Neural crest cell (in vitro differentiated cells): ENCODE measurements at regions not wholly inside any gene's neighbourhood (a gene's known extent, or its start where the extent isn't known, plus 50 kb on each side); places are given as distances from the start of the nearest gene placed in this dataset.

Experiments used
- DNase-seq: peaks from one replicate; pipeline ENCODE4 v3.0.0; 2021; ENCODE audit warnings: low read depth, mixed read lengths, low spot score
- H3K27ac Mint-ChIP-seq: one replicate; pipeline ENCODE4 v1.8.0; 2021; ENCODE audit warnings: mild to moderate bottlenecking, mixed read lengths; ENCODE audit not compliant: unreplicated experiment
- H3K27me3 Mint-ChIP-seq: 2 replicates; pipeline ENCODE4 v1.8.0; 2021; ENCODE audit warnings: low read depth, mild to moderate bottlenecking, mixed read lengths
- H3K36me3 Mint-ChIP-seq: 2 replicates; pipeline ENCODE4 v1.8.0; 2021; ENCODE audit warnings: low read depth, mild to moderate bottlenecking, mixed read lengths
- H3K4me1 Mint-ChIP-seq: 2 replicates; pipeline ENCODE4 v1.8.0; 2021; ENCODE audit warnings: mixed read lengths
- H3K4me3 Mint-ChIP-seq: one replicate; pipeline ENCODE4 v1.8.0; 2021; ENCODE audit warnings: mild to moderate bottlenecking, mixed read lengths
- H3K9me3 Mint-ChIP-seq: 2 replicates; pipeline ENCODE4 v1.8.0; 2021; ENCODE audit warnings: mixed read lengths
- TF ChIP-seq, protein P1 (sequence below): fragments of 200-600 bp; sonication (generic); conservative IDR thresholded peaks from 2 replicates; pipeline ENCODE4 v1.5.0; 2021; ENCODE audit warnings: antibody characterized with exemption, mild to moderate bottlenecking

DNA sequence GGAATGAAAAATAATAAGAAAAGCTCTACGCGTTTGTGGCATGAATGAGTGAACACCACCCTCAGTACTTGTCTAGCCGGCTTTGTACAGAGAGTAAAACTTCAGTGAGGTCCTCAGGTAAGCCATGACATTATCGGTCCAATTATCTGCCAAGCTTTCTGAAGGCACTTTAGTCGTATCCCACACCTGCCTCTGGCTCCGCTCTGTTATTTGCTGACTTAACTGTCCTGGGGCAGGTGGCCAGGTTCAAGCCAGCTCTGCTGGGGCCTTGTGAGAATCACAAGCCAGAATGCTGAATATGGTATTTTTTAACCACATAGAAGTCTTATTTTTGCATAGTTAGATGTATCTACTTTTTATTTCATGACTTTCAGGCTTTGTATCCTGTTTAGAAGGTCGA lies 66.0 kb upstream of the FHIP2A start:
- TF ChIP-seq, protein P1, sequence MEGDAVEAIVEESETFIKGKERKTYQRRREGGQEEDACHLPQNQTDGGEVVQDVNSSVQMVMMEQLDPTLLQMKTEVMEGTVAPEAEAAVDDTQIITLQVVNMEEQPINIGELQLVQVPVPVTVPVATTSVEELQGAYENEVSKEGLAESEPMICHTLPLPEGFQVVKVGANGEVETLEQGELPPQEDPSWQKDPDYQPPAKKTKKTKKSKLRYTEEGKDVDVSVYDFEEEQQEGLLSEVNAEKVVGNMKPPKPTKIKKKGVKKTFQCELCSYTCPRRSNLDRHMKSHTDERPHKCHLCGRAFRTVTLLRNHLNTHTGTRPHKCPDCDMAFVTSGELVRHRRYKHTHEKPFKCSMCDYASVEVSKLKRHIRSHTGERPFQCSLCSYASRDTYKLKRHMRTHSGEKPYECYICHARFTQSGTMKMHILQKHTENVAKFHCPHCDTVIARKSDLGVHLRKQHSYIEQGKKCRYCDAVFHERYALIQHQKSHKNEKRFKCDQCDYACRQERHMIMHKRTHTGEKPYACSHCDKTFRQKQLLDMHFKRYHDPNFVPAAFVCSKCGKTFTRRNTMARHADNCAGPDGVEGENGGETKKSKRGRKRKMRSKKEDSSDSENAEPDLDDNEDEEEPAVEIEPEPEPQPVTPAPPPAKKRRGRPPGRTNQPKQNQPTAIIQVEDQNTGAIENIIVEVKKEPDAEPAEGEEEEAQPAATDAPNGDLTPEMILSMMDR, result no peak
- H3K4me3 Mint-ChIP-seq, result no peak overlapping the region
- no peaks in the 10 kb centered on the region for H3K4me1 Mint-ChIP-seq

DNA sequence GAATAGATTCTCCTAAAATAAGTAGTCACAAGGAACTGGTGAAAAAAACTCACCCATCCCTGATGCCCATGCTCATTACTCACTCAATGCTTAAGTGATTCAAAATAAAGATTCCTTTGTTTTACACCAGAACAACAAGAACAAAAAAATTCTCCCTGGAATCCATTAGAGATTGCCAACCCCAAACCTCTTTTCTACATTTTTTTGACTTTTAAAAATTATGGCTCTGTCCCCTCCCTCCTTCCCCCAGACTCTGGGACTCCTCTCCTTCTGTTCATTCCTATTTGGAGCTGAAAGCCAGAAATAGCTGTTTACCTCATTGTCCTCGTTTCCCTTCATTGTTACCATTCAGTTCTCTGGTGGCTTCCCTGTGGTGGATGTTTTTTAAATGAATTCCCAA lies 63.2 kb upstream of the FHIP2A start:
- Mint-ChIP-seq H3K27me3 (peaks cover 14% of the 10 kb centered on the region), H3K27ac (no peak overlapping the region), H3K9me3 (no peaks in the 10 kb centered on the region), H3K36me3 (no peaks in the 10 kb centered on the region), H3K4me3 (no peak overlapping the region), H3K4me1 (no peaks in the 10 kb centered on the region)
- TF ChIP-seq, protein P1, result no peak
- no peak for DNase-seq

More for the DNA sequence above, 66.0 kb upstream of the FHIP2A start:
- Mint-ChIP-seq H3K27me3 (peaks cover 2% of the 10 kb centered on the region), H3K36me3 (no peaks in the 10 kb centered on the region), H3K27ac (no peak overlapping the region), H3K9me3 (peaks cover 5% of the 10 kb centered on the region)
- DNase-seq, result no peak

DNA sequence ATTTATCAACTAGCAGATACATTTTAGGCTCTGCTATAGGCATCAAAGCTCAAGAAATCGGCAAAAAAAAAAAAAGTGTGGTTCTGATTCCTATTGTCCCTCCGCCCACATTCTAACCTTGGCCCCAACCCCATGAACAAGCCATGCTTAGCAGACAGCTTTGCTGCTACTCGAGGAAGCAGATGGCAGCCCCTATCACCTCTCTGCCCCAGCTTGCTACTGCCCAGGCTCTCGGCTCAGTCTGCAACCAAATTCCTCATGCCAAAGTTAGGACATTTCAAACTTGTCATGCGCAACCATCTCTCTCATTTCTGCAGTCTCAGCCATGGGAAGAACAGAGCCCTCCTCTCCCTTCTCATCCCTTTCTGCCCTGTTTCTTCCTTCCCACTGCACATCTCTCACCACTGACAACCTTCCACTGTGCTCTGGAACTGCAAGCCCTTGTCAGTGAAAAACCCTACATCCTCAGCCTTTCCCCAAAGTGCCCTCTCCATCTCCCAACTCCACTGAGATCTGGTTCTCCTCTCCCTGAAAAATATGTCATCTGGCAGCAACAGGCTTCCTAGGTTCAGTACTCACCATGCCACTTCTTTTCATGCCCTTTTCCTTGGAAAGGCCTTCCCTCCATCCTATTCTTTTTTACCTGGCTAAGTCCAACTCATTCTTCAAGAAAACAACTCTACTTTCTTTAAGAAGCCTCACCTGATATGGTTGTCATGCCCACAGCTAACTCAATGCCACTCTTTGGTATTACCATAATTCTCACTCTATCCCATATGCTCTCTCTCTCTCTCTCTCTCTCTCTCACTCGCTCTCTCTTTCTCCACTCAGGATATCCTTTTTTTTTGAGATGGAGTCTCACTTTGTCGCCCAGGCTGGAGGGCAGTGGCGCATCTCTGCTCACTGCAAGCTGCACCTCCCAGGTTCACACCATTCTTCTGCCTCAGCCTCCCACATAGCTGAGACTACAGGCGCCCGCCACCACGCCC lies 60.1 kb upstream of the FHIP2A start:
- Mint-ChIP-seq H3K36me3 (no peaks in the 10 kb centered on the region), H3K27me3 (peaks cover 32% of the 10 kb centered on the region), H3K9me3 (no peaks in the 10 kb centered on the region), H3K4me1 (no peaks in the 10 kb centered on the region), H3K4me3 (no peak overlapping the region), H3K27ac (no peak overlapping the region)
- DNase-seq, result no peak
- TF ChIP-seq, protein P1, result no peak

DNA sequence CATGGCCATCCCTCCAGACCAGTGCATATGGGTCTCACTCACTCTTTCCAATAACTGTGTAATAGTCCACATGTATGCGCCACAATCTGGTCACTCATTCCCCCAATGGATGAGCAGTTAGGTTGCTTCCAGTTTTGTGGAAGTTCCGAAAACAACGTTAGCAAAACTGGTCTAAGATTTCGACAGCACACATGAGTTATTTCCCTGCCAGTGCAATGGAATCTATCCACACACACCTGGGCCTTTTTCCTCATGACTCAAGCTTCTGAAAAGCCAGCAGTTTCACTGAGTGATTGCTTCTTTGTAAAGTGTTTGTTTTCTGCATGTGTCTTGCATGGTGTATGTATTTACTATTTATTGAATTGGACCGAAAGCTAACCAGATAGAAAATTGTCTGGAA lies 58.8 kb upstream of the FHIP2A start:
- TF ChIP-seq, protein P1, result no peak
- no peak overlapping the region for H3K27ac Mint-ChIP-seq
- no peaks in the 10 kb centered on the region for H3K36me3 Mint-ChIP-seq
- H3K9me3 Mint-ChIP-seq, result no peaks in the 10 kb centered on the region
- H3K4me1 Mint-ChIP-seq, result peaks cover 7% of the 10 kb centered on the region
- H3K4me3 Mint-ChIP-seq, result no peak overlapping the region
- H3K27me3 Mint-ChIP-seq, result peaks cover 43% of the 10 kb centered on the region
- no peak for DNase-seq

DNA sequence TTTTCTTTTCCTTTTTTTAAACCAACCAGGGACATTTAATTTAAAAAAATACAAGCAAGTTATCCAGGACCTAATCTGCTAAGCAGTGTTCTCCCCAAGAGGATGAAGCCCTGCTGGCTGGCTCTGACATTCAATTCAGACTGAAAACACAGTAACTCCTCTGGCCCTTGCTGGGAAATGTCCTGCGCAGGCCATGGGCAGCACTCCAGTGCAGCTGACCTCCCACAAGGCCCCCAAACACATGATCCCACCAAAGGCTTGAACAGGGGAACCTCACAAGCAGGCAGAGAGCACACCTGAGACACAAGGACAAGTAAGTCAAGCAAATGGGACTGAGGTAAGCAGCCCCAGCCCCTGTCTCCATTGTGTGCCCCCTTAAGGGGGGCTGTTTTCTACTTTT lies 56.9 kb upstream of the FHIP2A start:
- peaks cover 58% of the 10 kb centered on the region for H3K27me3 Mint-ChIP-seq
- no peak overlapping the region for H3K27ac Mint-ChIP-seq
- TF ChIP-seq, protein P1, result no peak
- no peak for DNase-seq
- no peak overlapping the region for H3K4me3 Mint-ChIP-seq
- H3K36me3 Mint-ChIP-seq, result no peaks in the 10 kb centered on the region
- peaks cover 7% of the 10 kb centered on the region for H3K4me1 Mint-ChIP-seq
- no peaks in the 10 kb centered on the region for H3K9me3 Mint-ChIP-seq
